PC-9 (cell line): ENCODE measurements at regions not wholly inside any gene's neighbourhood (a gene's known extent, or its start where the extent isn't known, plus 50 kb on each side); places are given as distances from the start of the nearest gene placed in this dataset.

Source experiments
- BruUV-seq: library from RNA; stranded (reverse); fragments of 400-500 nt; replicated peaks from 2 replicates; lab custom pipeline; 2021; lab: Mats Ljungman, UMichigan
- CTCF ChIA-PET: fragments of 300-600 bp; sonication (Branson Sonifier 250); formaldehyde crosslinking; loops from one replicate; lab custom pipeline; 2022; ENCODE audit warnings: antibody characterized with exemption; lab: Charles Lee
- POLR2A ChIA-PET: fragments of 300-600 bp; sonication (Branson Sonifier 250); formaldehyde crosslinking; loops from one replicate; lab custom pipeline; 2022; ENCODE audit warnings: antibody characterized with exemption; ENCODE audit not compliant: unreplicated experiment; lab: Charles Lee
- DNase-seq, 2 experiments: peaks; one replicate each; pipeline versions ENCODE4 v3.0.0 to v3.0.0-alpha.2; 2015 to 2022; ENCODE audit warnings: mixed read lengths in 1 of 2
- H2AFZ ChIP-seq: fragments of 200-600 bp; sonication (generic); 2 replicates; pipeline ENCODE4 v1.8.1; 2017; ENCODE audit warnings: antibody characterized with exemption
- H3F3A ChIP-seq: fragments of 200-600 bp; sonication (generic); 2 replicates; pipeline ENCODE4 v1.8.1; 2017; ENCODE audit warnings: antibody characterized with exemption, mild to moderate bottlenecking, low read depth; ENCODE audit not compliant: insufficient read depth
- H3K27ac ChIP-seq: fragments of 200-600 bp; sonication (generic); 2 replicates; pipeline ENCODE4 v1.6.1; 2016; ENCODE audit warnings: mixed run types
- H3K27me3 ChIP-seq: fragments of 200-600 bp; sonication (generic); 2 replicates; pipeline ENCODE4 v1.6.1; 2016; ENCODE audit warnings: low read depth, mixed run types; ENCODE audit not compliant: insufficient read depth
- H3K36me3 ChIP-seq: fragments of 200-600 bp; sonication (generic); 2 replicates; pipeline ENCODE4 v1.6.1; 2016; ENCODE audit warnings: low read depth, mixed run types
- H3K4me1 ChIP-seq: fragments of 200-600 bp; sonication (generic); replicated peaks from 2 replicates; pipeline ENCODE4 v1.6.1; 2016; ENCODE audit warnings: mixed run types; ENCODE audit not compliant: insufficient read depth
- H3K4me2 ChIP-seq: fragments of 200-600 bp; sonication (generic); 2 replicates; pipeline ENCODE4 v1.6.1; 2017; ENCODE audit warnings: mixed run types
- H3K4me3 ChIP-seq: fragments of 200-600 bp; sonication (generic); 2 replicates; pipeline ENCODE4 v1.6.1; 2016; ENCODE audit warnings: mixed run types
- H3K79me2 ChIP-seq: fragments of 200-600 bp; sonication (generic); 2 replicates; pipeline ENCODE4 v1.6.1; 2017; ENCODE audit warnings: low read depth, mixed run types
- H3K9me2 ChIP-seq: fragments of 200-600 bp; sonication (generic); 2 replicates; pipeline ENCODE4 v1.8.1; 2017; ENCODE audit warnings: mild to moderate bottlenecking; ENCODE audit not compliant: insufficient read depth
- H3K9me3 ChIP-seq: fragments of 200-600 bp; sonication (generic); 2 replicates; pipeline ENCODE4 v1.8.1; 2016; ENCODE audit warnings: low read depth; ENCODE audit not compliant: insufficient read depth
- H4K20me1 ChIP-seq: fragments of 200-600 bp; sonication (generic); 2 replicates; pipeline ENCODE4 v1.8.1; 2017; ENCODE audit not compliant: insufficient read depth
- EZH2 ChIP-seq: fragments of 200-600 bp; sonication (generic); IDR thresholded peaks from 2 replicates; pipeline ENCODE4 v1.8.0; 2017; ENCODE audit warnings: antibody characterized with exemption, low read depth
- intact Hi-C: fragments of 100-400 bp; cut with micrococcal nuclease; formaldehyde crosslinking; loops from one replicate; pipeline ENCODE4 v1.10.0; 2022; ENCODE audit not compliant: unreplicated experiment
- TF ChIP-seq, protein P1 (sequence below): fragments of 200-600 bp; sonication (generic); conservative IDR thresholded peaks from 2 replicates; pipeline ENCODE4 v1.6.1; 2017; ENCODE audit warnings: mixed run types, antibody characterized with exemption, mild to moderate bottlenecking, moderate library complexity

DNA sequence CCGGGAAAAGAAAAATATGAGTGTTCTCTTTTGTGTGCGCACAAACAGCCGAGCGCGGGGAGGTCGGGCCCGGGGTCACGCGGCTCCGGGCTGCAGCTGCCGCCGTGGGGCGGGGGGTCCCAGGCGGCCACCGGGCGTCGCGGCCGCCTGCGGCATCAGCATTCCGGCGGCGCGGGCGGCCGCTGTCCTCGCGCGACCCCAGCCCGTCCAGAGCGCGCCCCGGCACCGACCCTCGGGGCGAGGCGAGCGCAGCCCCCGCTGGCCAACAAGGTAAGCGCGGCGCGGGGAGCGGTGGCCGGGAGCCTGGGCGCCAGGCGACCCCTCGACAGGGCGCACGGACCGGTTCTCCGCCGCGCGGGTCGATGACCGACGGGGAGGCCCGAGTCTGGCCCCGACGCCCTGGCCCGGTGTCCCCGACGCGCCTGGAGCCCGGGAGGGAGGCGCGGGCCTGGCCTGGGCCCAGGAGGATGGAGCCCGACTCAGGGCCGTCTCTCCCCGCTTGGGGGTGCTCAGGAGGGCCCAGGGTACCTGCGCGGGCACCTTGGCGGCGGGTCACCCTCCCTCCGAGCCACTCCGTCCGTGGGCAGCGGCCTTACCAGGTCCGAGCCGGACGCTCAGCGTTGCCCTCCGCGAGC lies 103.9 kb upstream of the DIO3 start:
- no peak for DNase-seq
- Histone ChIP-seq H3K79me2 (no peaks in the 10 kb centered on the region), H3K4me2 (no peak overlapping the region), H3K36me3 (no peaks in the 10 kb centered on the region), H3K27me3 (no peaks in the 10 kb centered on the region), H3K4me1 (peaks cover 15% of the 10 kb centered on the region), H3K4me3 (no peak overlapping the region), H4K20me1 (no peaks in the 10 kb centered on the region), H3K9me3 (no peaks in the 10 kb centered on the region), H3K27ac (no peak overlapping the region), H3F3A (no peaks in the 10 kb centered on the region; the same call in none of the 2 replicates), H2AFZ (no peak overlapping the region), H3K9me2 (no peaks in the 10 kb centered on the region)
- intact Hi-C loops = no loop called here
- no TSS peak for BruUV-seq
- CTCF ChIA-PET = no interaction called here
- TF ChIP-seq, protein P1, sequence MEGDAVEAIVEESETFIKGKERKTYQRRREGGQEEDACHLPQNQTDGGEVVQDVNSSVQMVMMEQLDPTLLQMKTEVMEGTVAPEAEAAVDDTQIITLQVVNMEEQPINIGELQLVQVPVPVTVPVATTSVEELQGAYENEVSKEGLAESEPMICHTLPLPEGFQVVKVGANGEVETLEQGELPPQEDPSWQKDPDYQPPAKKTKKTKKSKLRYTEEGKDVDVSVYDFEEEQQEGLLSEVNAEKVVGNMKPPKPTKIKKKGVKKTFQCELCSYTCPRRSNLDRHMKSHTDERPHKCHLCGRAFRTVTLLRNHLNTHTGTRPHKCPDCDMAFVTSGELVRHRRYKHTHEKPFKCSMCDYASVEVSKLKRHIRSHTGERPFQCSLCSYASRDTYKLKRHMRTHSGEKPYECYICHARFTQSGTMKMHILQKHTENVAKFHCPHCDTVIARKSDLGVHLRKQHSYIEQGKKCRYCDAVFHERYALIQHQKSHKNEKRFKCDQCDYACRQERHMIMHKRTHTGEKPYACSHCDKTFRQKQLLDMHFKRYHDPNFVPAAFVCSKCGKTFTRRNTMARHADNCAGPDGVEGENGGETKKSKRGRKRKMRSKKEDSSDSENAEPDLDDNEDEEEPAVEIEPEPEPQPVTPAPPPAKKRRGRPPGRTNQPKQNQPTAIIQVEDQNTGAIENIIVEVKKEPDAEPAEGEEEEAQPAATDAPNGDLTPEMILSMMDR = no peak
- no peak for TF ChIP-seq EZH2
- POLR2A ChIA-PET = no interaction called here

DNA sequence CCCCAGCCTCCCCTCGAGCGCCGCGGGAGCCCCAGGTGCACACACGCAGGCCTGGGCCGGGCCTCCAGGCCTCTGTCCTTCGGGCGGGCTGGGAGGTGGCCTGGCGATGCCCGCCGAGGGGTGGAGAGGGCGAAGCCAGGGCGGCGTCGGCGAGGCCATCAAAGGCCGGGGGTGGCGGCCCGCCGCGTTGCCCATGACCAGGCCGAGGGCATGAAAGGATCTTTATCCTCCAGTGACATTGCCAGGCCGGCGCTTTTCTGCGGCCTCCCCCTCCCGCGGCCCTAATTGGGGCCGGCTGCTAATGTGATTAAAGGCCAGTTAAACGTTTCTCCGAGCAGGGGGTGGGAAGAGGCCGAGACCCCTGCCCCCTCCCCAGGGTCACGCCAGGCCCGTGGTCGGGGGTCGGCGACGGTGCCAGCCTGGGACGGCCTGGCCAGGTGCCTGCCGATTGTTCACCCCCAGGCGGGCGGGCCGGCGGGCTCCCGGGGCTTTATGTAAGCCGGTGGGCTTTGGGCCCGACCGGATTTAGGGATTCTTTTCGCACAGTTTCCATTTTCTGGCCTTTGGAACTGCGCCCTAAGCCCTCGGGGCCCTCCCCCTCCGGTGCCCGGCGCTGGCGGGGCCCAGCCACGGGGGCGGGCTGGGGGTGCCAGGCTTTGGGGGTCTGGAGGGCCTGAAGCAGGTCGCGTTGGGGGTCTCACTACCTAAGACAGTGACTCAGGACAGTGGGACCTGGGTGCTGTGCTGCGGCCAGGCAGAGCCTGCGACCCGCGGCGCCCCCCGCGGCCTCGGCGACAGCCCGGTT lies 103.2 kb upstream of the DIO3 start:
- no TSS peak for BruUV-seq
- Histone ChIP-seq H2AFZ (no peak overlapping the region), H3K9me2 (no peaks in the 10 kb centered on the region), H3K9me3 (no peaks in the 10 kb centered on the region), H3K79me2 (no peaks in the 10 kb centered on the region), H3K36me3 (no peaks in the 10 kb centered on the region), H3K4me2 (no peak overlapping the region), H3F3A (no peaks in the 10 kb centered on the region; the same call in none of the 2 replicates), H3K4me1 (peaks cover 18% of the 10 kb centered on the region), H4K20me1 (no peaks in the 10 kb centered on the region), H3K27ac (no peak overlapping the region), H3K4me3 (no peak overlapping the region), H3K27me3 (no peaks in the 10 kb centered on the region)
- intact Hi-C loops = no loop called here
- TF ChIP-seq EZH2 = no peak
- TF ChIP-seq, protein P1 = no peak
- no peak for DNase-seq
- POLR2A ChIA-PET = no interaction called here
- CTCF ChIA-PET = no interaction called here

DNA sequence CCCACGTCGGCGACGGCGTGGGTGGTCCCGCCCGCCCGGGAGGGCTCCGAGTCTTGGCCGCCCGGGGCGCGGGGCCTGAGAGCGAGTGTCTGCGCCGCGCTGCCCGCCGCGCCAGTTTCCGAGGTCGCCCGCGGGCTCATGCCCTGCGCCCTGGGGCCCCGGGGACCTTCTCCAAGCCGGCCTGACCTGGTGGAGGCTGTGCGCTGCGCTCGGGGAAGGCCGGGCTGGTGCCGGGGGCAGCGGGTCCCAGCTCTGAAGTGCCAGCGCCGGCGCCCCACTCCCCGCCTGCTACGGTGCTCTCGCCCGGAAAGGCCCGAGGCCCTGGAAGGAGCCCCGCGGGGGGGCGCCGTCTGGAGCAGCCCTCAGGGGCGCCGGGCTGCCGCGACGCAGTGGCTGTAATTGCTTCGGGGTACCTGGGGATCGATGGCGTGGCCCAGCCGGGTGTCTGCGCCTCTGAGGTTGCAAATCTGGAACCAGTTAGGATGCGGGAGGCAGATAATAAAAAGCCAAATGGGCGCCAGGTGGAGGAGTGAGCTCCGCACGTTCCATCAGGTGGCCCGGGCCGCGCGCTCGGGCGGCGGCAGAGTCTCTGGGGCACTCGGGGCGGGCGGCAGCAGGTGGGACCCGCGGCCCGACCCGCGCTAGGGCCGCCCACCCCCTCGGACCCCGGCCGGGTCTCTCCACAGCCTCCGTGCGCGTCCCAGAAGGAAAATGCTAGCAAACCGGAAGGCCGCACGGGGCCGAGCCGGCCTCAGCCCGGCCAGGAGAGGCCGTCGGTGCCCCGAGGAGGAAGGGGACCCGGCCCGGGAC lies 102.3 kb upstream of the DIO3 start:
- Histone ChIP-seq H3K9me2 (no peaks in the 10 kb centered on the region), H3K4me2 (no peak overlapping the region), H4K20me1 (no peaks in the 10 kb centered on the region), H2AFZ (no peak overlapping the region), H3K9me3 (no peaks in the 10 kb centered on the region), H3K4me1 (peaks cover 18% of the 10 kb centered on the region), H3K79me2 (no peaks in the 10 kb centered on the region), H3K4me3 (no peak overlapping the region), H3K36me3 (no peaks in the 10 kb centered on the region), H3K27me3 (no peaks in the 10 kb centered on the region), H3K27ac (no peak overlapping the region), H3F3A (no peaks in the 10 kb centered on the region; the same call in none of the 2 replicates)
- no TSS peak for BruUV-seq
- DNase-seq = no peak
- TF ChIP-seq EZH2 = no peak
- TF ChIP-seq, protein P1 = no peak
- ChIA-PET POLR2A (interaction anchor here (0.6 kb wide), 1 partner anchor 25 kb away, joined by 10 read pairs; no protein-coding TSS in a partner anchor), CTCF (no interaction called here)
- intact Hi-C loops = no loop called here
